H9 (cell line): ENCODE measurements at regions not wholly inside any gene's neighbourhood (a gene's known extent, or its start where the extent isn't known, plus 50 kb on each side); places are given as distances from the start of the nearest gene placed in this dataset.

Experiments used
- DNase-seq: peaks from one replicate; pipeline ENCODE4 v3.0.0-alpha.2; 2017
- H2AFZ ChIP-seq: one replicate; pipeline ENCODE4 v1.6.1; 2013; ENCODE audit warnings: mild to moderate bottlenecking, low read length, control low read depth, moderate library complexity
- H2AK5ac ChIP-seq: 2 replicates; pipeline ENCODE4 v1.6.1; 2013; ENCODE audit warnings: low read length, control low read depth, mixed read lengths; ENCODE audit not compliant: insufficient read length
- H2BK120ac ChIP-seq: one replicate; pipeline ENCODE4 v1.6.1; 2013; ENCODE audit warnings: low read depth, mild to moderate bottlenecking, low read length, control low read depth, inconsistent platforms; ENCODE audit not compliant: poor library complexity, severe bottlenecking
- H2BK12ac ChIP-seq: 2 replicates; pipeline ENCODE4 v1.6.1; 2013; ENCODE audit warnings: low read length, control low read depth, mixed read lengths, low read depth; ENCODE audit not compliant: insufficient read length
- H2BK15ac ChIP-seq: 2 replicates; pipeline ENCODE4 v1.6.1; 2013; ENCODE audit warnings: low read depth, low read length, control low read depth
- H2BK20ac ChIP-seq: one replicate; pipeline ENCODE4 v1.6.1; 2013; ENCODE audit warnings: low read depth, mild to moderate bottlenecking, low read length, control low read depth, inconsistent platforms; ENCODE audit not compliant: poor library complexity, severe bottlenecking
- H2BK5ac ChIP-seq: 2 replicates; pipeline ENCODE4 v1.6.1; 2013; ENCODE audit warnings: low read length, control low read depth, mixed read lengths; ENCODE audit not compliant: insufficient read length
- H3K14ac ChIP-seq: 2 replicates; pipeline ENCODE4 v1.6.1; 2013; ENCODE audit warnings: low read length, control low read depth; ENCODE audit not compliant: insufficient read depth
- H3K18ac ChIP-seq: 2 replicates; pipeline ENCODE4 v1.6.1; 2013; ENCODE audit warnings: low read depth, mild to moderate bottlenecking, mixed read lengths, low read length, control low read depth; ENCODE audit not compliant: insufficient read length
- H3K23ac ChIP-seq: 2 replicates; pipeline ENCODE4 v1.6.1; 2013; ENCODE audit warnings: low read length, control low read depth, mixed read lengths, low read depth; ENCODE audit not compliant: insufficient read length
- H3K23me2 ChIP-seq: 2 replicates; pipeline ENCODE4 v1.6.1; 2013; ENCODE audit warnings: low read depth, mild to moderate bottlenecking, mixed read lengths, low read length, control low read depth; ENCODE audit not compliant: insufficient read length, poor library complexity, severe bottlenecking
- H3K27ac ChIP-seq: 2 replicates; pipeline ENCODE4 v1.5.1; 2013; ENCODE audit warnings: low read length, control low read depth, mixed read lengths, low read depth; ENCODE audit not compliant: insufficient read length
- H3K27me3 ChIP-seq: 2 replicates; pipeline ENCODE4 v1.6.1; 2013; ENCODE audit warnings: low read length, control low read depth, inconsistent platforms; ENCODE audit not compliant: insufficient read depth
- H3K4ac ChIP-seq: 2 replicates; pipeline ENCODE4 v1.6.1; 2013; ENCODE audit warnings: low read depth, mild to moderate bottlenecking, control low read depth, inconsistent platforms, low read length, moderate library complexity
- H3K4me1 ChIP-seq: 2 replicates; pipeline ENCODE4 v1.6.1; 2013; ENCODE audit warnings: low read length, control low read depth, inconsistent platforms; ENCODE audit not compliant: insufficient read depth
- H3K4me2 ChIP-seq: 2 replicates; pipeline ENCODE4 v1.6.1; 2013; ENCODE audit warnings: low read length, control low read depth, mixed read lengths; ENCODE audit not compliant: insufficient read length, insufficient read depth
- H3K56ac ChIP-seq: 2 replicates; pipeline ENCODE4 v1.6.1; 2013; ENCODE audit warnings: low read depth, mild to moderate bottlenecking, mixed read lengths, low read length, control low read depth; ENCODE audit not compliant: insufficient read length
- H3K79me1 ChIP-seq: 2 replicates; pipeline ENCODE4 v1.6.1; 2013; ENCODE audit warnings: low read depth, mild to moderate bottlenecking, moderate library complexity, low read length, control low read depth, inconsistent platforms; ENCODE audit not compliant: insufficient read depth, poor library complexity, severe bottlenecking
- H3K79me2 ChIP-seq: 2 replicates; pipeline ENCODE4 v1.6.1; 2013; ENCODE audit warnings: low read length, control low read depth, inconsistent platforms; ENCODE audit not compliant: insufficient read depth
- H3K9ac ChIP-seq: 2 replicates; pipeline ENCODE4 v1.6.1; 2013; ENCODE audit warnings: low read length, control low read depth, mixed read lengths; ENCODE audit not compliant: insufficient read length; ENCODE audit errors: extremely low read depth
- H3K9me3 ChIP-seq: one replicate; pipeline ENCODE4 v1.6.1; 2013; ENCODE audit warnings: low read depth, low read length, inconsistent platforms; ENCODE audit not compliant: control insufficient read depth
- H3T11ph ChIP-seq: one replicate; pipeline ENCODE4 v1.6.1; 2013; ENCODE audit warnings: mild to moderate bottlenecking, low read length, control low read depth, inconsistent platforms
- H4K20me1 ChIP-seq: one replicate; pipeline ENCODE4 v1.6.1; 2013; ENCODE audit not compliant: control insufficient read depth, insufficient read length, insufficient read depth
- H4K5ac ChIP-seq: 2 replicates; pipeline ENCODE4 v1.6.1; 2013; ENCODE audit warnings: low read depth, mild to moderate bottlenecking, mixed read lengths, low read length, control low read depth; ENCODE audit not compliant: insufficient read length
- H4K8ac ChIP-seq: replicated peaks from 2 replicates; pipeline ENCODE4 v1.6.1; 2013; ENCODE audit warnings: low read length, control low read depth, mixed read lengths, low read depth; ENCODE audit not compliant: insufficient read length
- H4K91ac ChIP-seq: 2 replicates; pipeline ENCODE4 v1.6.1; 2013; ENCODE audit warnings: low read depth, mild to moderate bottlenecking, moderate library complexity, mixed read lengths, low read length, control low read depth; ENCODE audit not compliant: insufficient read length
- H3K27ac Mint-ChIP-seq, 3 experiments: 2 replicates in 2 of 3; 3 replicates in 1 of 3; pipeline ENCODE4 v1.8.0; 2020 to 2021; ENCODE audit warnings: mixed read lengths in 3 of 3, mild to moderate bottlenecking in 1 of 3, moderate library complexity in 1 of 3
- H3K27me3 Mint-ChIP-seq: 2 replicates; pipeline ENCODE4 v1.8.0; 2021; ENCODE audit warnings: low read depth, mild to moderate bottlenecking, moderate library complexity, mixed read lengths
- H3K36me3 Mint-ChIP-seq, 3 experiments: 2 replicates in 2 of 3; 3 replicates in 1 of 3; pipeline ENCODE4 v1.8.0; 2020 to 2021; ENCODE audit warnings: low read depth in 3 of 3, mixed read lengths in 3 of 3; ENCODE audit not compliant: insufficient read depth in 1 of 3
- H3K4me1 Mint-ChIP-seq, 2 experiments: 2 replicates each; pipeline ENCODE4 v1.8.0; 2020; ENCODE audit warnings: mixed read lengths in 2 of 2
- H3K4me3 Mint-ChIP-seq, 2 experiments: 2 replicates in 1 of 2; 3 replicates in 1 of 2; pipeline ENCODE4 v1.8.0; 2020 to 2021; ENCODE audit warnings: mild to moderate bottlenecking in 2 of 2, mixed read lengths in 2 of 2, moderate library complexity in 1 of 2
- H3K9me3 Mint-ChIP-seq, 2 experiments: 2 replicates in 1 of 2; 3 replicates in 1 of 2; pipeline ENCODE4 v1.8.0; 2020; ENCODE audit warnings: mild to moderate bottlenecking in 2 of 2, mixed read lengths in 2 of 2, moderate library complexity in 1 of 2
- CTCF ChIP-seq: fragments of 200-600 bp; sonication (generic); conservative IDR thresholded peaks from 3 replicates; pipeline ENCODE4 v1.8.0; 2021; ENCODE audit warnings: antibody characterized with exemption, mild to moderate bottlenecking
- WGBS: extraction: QIAGEN DNeasy Blood & Tissue Kit; methylation state at CpG from one replicate; pipeline ENCODE4 v1.1.7; 2013; ENCODE audit warnings: missing lambda C conversion rate, low lambda C conversion rate, mixed read lengths; ENCODE audit not compliant: insufficient read length; ENCODE audit errors: extremely low coverage; 5-methylcytosine and 5-hydroxymethylcytosine counted together

DNA sequence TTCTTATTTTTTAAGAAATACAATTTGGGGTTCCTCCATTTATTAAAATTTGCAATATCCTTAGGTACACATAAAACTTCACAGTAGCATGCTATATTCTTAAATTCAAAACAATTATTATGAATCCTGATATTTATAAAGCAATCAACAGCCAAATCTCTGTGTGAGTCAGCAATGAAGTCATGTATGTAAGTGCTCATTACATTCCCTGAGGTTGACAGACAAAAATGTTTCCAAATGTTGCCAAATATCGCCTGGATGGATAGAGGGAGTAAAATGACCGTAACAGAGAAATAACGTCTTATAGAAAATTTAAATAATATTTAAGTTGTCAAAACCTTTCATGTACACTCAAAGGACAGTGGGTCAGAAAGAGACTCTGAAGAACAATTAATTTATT is 220.0 kb downstream of the PCDH18 start:
- Mint-ChIP-seq H3K4me3 (no peak overlapping the region), H3K4me1 (peaks cover 3 to 10% of the 10 kb centered on the region in 2 experiments; a peak in 3 of 4 replicates), H3K27me3 (no peaks in the 10 kb centered on the region), H3K36me3 (no peaks in the 10 kb centered on the region), H3K9me3 (no peaks in the 10 kb centered on the region), H3K27ac (no peak overlapping the region)
- Histone ChIP-seq H4K5ac (no peak overlapping the region), H3K9me3 (no peaks in the 10 kb centered on the region), H4K91ac (no peak overlapping the region), H3K9ac (no peak overlapping the region), H3K23me2 (no peaks in the 10 kb centered on the region), H3K18ac (no peak overlapping the region), H3K4ac (no peak overlapping the region), H3K27me3 (no peaks in the 10 kb centered on the region), H4K20me1 (no peaks in the 10 kb centered on the region), H3K4me2 (no peak overlapping the region), H3K23ac (no peak overlapping the region), H3K56ac (no peak overlapping the region), H4K8ac (no peak overlapping the region), H3K79me2 (no peaks in the 10 kb centered on the region), H2BK20ac (no peak overlapping the region), H3K14ac (no peak overlapping the region), H3K4me1 (no peaks in the 10 kb centered on the region), H2BK15ac (no peak overlapping the region), H3K79me1 (no peaks in the 10 kb centered on the region), H3K27ac (no peak overlapping the region), H2BK120ac (no peak overlapping the region), H3T11ph (no peak overlapping the region), H2AFZ (no peak overlapping the region), H2BK12ac (no peak overlapping the region), H2AK5ac (no peak overlapping the region), H2BK5ac (no peak overlapping the region)
- no peak for DNase-seq
- WGBS: no CpG with 5 or more reads among the region's 3 CpGs
- no peak for TF ChIP-seq CTCF
